Left lung (tissue), 4 donors: ENCODE measurements at regions not wholly inside any gene's neighbourhood (a gene's known extent, or its start where the extent isn't known, plus 50 kb on each side); places are given as distances from the start of the nearest gene placed in this dataset.

Experiments used
- ATAC-seq: fragments of 200-7000 bp; cut with Tn5 transposase; one replicate; pipeline ENCODE4 v1.9.1; 2020; ENCODE audit warnings: moderate library complexity
- DNase-seq, 4 donors: peaks; one replicate each; pipeline ENCODE4 v3.0.0-alpha.2; 2013 to 2020
- H3K27ac ChIP-seq, 2 donors: fragments of 200-600 bp; sonication (generic) in 1 of 2; one replicate each; pipeline versions ENCODE4 v1.5.0 to v1.8.0; 2020 to 2021
- H3K27me3 ChIP-seq, 2 donors: fragments of 200-600 bp; sonication (generic) in 1 of 2; one replicate each; pipeline versions ENCODE4 v1.5.0 to v1.8.0; 2020 to 2021
- H3K36me3 ChIP-seq, 2 donors: fragments of 200-600 bp; sonication (generic) in 1 of 2; one replicate each; pipeline versions ENCODE4 v1.5.0 to v1.8.0; 2020 to 2021
- H3K4me1 ChIP-seq, 2 donors: fragments of 200-600 bp; one replicate each; pipeline ENCODE4 v1.8.0; 2021
- H3K4me3 ChIP-seq, 2 donors: fragments of 200-600 bp; sonication (generic) in 1 of 2; one replicate each; pipeline versions ENCODE4 v1.5.0 to v1.8.0; 2020 to 2021; ENCODE audit warnings: mild to moderate bottlenecking in 1 of 2
- H3K9me3 ChIP-seq, 2 donors: fragments of 200-600 bp; sonication (generic) in 1 of 2; one replicate each; pipeline versions ENCODE4 v1.5.0 to v1.8.0; 2020 to 2021
- intact Hi-C, 2 donors: fragments of 100-400 bp; cut with DNase I; formaldehyde crosslinking; loops; one replicate each; pipeline versions ENCODE4 v1.11.2 to v1.14.2; 2022
- TF ChIP-seq, protein P1 (sequence below), 2 donors: fragments of 200-600 bp; sonication (generic) in 1 of 2; IDR thresholded peaks; one replicate each; pipeline versions ENCODE4 v1.5.0 to v1.8.0; 2021; ENCODE audit warnings: antibody characterized with exemption in 2 of 2
- donor health status: DM: no; HTN: yes; CAD: no.
- donor health status: DM: no; HTN: no; CAD: no.

DNA sequence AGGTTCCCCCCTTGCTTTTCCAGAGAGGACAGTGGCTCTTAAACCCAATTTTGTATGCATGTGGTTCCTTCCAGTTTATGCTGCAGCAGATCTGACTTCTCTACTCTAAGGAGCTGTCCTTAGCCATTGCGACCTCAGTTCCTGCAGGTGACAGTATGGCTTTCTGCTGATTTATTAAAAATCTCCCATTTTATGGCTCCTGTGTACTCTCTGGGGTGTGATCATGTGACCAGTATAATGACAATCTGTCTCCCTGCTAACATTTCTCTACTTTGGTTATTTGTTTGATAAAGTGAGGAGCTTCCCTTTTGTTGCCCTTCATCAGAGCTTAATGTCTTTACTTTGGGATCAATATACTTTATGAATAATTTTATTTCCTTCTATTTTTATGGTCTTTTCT is 148.7 kb upstream of the VRK2 start:
- Histone ChIP-seq H3K36me3 (no peaks in the 10 kb centered on the region), H3K4me1 (no peaks in the 10 kb centered on the region), H3K27ac (no peak overlapping the region), H3K27me3 (no peaks in the 10 kb centered on the region), H3K9me3 (no peaks in the 10 kb centered on the region), H3K4me3 (no peak overlapping the region)
- TF ChIP-seq, protein P1, sequence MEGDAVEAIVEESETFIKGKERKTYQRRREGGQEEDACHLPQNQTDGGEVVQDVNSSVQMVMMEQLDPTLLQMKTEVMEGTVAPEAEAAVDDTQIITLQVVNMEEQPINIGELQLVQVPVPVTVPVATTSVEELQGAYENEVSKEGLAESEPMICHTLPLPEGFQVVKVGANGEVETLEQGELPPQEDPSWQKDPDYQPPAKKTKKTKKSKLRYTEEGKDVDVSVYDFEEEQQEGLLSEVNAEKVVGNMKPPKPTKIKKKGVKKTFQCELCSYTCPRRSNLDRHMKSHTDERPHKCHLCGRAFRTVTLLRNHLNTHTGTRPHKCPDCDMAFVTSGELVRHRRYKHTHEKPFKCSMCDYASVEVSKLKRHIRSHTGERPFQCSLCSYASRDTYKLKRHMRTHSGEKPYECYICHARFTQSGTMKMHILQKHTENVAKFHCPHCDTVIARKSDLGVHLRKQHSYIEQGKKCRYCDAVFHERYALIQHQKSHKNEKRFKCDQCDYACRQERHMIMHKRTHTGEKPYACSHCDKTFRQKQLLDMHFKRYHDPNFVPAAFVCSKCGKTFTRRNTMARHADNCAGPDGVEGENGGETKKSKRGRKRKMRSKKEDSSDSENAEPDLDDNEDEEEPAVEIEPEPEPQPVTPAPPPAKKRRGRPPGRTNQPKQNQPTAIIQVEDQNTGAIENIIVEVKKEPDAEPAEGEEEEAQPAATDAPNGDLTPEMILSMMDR (IDR thresholded peaks at IDR 0.05): no peak
- ATAC-seq (no peak), DNase-seq (no peak)
- intact Hi-C loops: no loop called here

DNA sequence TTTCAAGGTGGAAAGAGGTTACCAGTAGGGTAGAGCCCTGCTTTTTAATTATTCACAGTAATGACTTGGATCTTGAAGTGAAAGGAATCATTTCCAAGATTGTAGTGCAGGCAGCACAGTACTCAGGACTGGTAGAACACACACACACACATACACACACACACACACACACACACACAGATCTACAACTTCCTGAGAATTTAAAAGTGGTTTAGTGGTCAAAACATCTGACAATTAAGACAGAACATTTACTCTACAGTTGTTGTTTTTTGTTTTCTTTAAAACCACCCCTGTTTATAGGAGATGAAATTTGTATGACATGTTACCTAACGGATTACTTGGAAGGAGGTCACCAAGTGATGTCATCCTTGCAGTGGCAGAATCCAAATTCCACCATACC is 146.7 kb upstream of the VRK2 start:
- DNase-seq: no peak
- TF ChIP-seq, protein P1 (IDR thresholded peaks at IDR 0.05): no peak
- no peaks in the 10 kb centered on the region for H3K4me1 ChIP-seq
- H3K4me3 ChIP-seq: no peak overlapping the region
- intact Hi-C loops: no loop called here
- no peaks in the 10 kb centered on the region for H3K36me3 ChIP-seq
- H3K27ac ChIP-seq: no peak overlapping the region
- H3K27me3 ChIP-seq: no peaks in the 10 kb centered on the region
- no peaks in the 10 kb centered on the region for H3K9me3 ChIP-seq
- ATAC-seq: no peak

DNA sequence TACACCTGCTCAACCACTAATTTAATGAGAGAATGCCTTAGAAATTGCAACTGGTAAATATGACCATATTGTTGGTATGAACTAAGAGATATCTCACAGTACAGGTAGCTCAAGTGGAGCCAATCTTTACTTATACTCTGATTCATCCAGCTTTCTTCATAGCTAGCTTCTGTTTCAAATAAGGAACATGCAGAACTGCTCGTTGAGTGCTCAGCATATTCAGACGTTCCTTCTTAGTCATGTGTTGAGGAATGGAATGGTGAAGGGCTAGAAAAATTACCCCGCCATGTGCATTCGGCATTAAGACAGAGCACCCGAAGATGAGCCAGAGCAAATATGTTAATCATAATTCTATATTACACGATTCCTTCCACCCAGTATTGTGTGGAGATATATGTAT is 144.0 kb upstream of the VRK2 start:
- Histone ChIP-seq H3K4me3 (no peak overlapping the region), H3K27me3 (no peaks in the 10 kb centered on the region), H3K4me1 (no peaks in the 10 kb centered on the region), H3K27ac (no peak overlapping the region), H3K36me3 (no peaks in the 10 kb centered on the region), H3K9me3 (no peaks in the 10 kb centered on the region)
- TF ChIP-seq, protein P1 (IDR thresholded peaks at IDR 0.05): no peak
- ATAC-seq (no peak), DNase-seq (no peak)
- intact Hi-C loops: no loop called here

DNA sequence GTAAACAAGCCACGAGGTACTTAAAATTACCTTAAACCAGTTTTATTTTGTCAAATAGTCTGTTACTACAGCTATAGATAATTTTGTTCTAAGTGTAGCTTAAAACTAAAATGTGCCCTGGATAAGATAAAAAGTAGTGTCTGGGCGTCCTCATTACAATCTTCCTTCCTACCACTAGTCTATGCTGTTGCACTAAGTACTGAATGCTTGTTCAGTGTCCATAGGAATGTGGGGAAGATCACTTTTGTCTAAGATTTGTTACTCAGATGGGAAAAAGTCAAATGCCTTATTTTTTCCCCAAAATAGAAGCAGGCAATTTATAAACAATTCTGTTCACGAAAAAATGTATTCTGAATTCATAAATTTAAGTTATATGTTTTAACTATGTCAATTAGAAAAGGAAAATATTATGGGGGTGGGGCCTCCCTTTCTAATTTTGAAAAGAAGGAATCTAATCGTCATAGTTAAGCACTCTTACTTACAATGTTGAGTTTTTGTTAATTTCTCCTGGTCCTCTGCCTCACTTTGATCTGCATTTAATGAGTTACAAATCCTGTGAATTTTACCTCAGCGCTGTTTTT is 140.4 kb upstream of the VRK2 start:
- TF ChIP-seq, protein P1 (IDR thresholded peaks at IDR 0.05): peak; percentile 67 to 68
- intact Hi-C loops: no loop called here

DNA sequence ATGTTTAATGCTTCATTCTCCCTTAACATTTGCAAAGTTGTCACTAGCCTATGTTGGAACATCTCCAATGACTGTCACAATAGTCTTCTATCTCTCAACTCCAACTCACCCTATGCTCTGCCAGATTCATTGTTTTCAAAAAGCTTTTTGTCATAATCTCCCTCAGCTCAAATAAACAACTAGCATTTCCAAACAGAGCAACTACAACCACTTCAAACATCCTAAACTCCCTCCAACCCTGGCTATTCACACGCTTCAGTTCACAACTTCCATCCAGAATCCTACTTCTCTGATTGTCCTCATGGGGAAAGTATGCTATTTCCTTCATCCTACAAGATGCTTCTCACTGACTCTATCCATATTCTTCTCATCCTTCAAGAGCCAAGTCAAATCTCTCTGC is 139.2 kb upstream of the VRK2 start:
- Histone ChIP-seq H3K36me3 (no peaks in the 10 kb centered on the region), H3K27me3 (no peaks in the 10 kb centered on the region), H3K4me3 (no peak overlapping the region), H3K9me3 (no peaks in the 10 kb centered on the region), H3K27ac (no peak overlapping the region), H3K4me1 (peaks cover 0 to 6% of the 10 kb centered on the region in 2 donors)
- intact Hi-C loops: no loop called here
- DNase-seq (no peak), ATAC-seq (no peak)
- TF ChIP-seq, protein P1 (IDR thresholded peaks at IDR 0.05): no peak

More for the DNA sequence above, 140.4 kb upstream of the VRK2 start:
- Histone ChIP-seq H3K4me3 (no peak overlapping the region), H3K27me3 (no peaks in the 10 kb centered on the region), H3K4me1 (peaks cover 0 to 6% of the 10 kb centered on the region in 2 donors), H3K27ac (no peak overlapping the region), H3K9me3 (no peaks in the 10 kb centered on the region), H3K36me3 (no peaks in the 10 kb centered on the region)
- ATAC-seq: peak; percentile 91
- DNase-seq: peak in 2 of 4 donors; percentile 18 to 42
